NCI-H82 (cell line): ENCODE measurements at regions not wholly inside any gene's neighbourhood (a gene's known extent, or its start where the extent isn't known, plus 50 kb on each side); places are given as distances from the start of the nearest gene placed in this dataset.

Experiments used
- DNase-seq: peaks from one replicate; lab custom pipeline; 2025; lab: John Stamatoyannopoulos, UW

- peak; percentile 5 for DNase-seq
Measured at GRCh38 chr10:69740126-69740525, 61.6 kb upstream of the COL13A1 start.

GRCh38 chr10:69741252-69741651 lies 60.5 kb upstream of the COL13A1 start:
- DNase-seq: no peak

GRCh38 chr10:69741671-69742355 lies 59.9 kb upstream of the COL13A1 start:
- DNase-seq: no peak

- no peak for DNase-seq
Measured at GRCh38 chr10:69742356-69742695, 59.4 kb upstream of the COL13A1 start.

- DNase-seq: peak; percentile 26
Measured at GRCh38 chr10:69742928-69743602, 58.6 kb upstream of the COL13A1 start.

GRCh38 chr10:69744971-69745370 lies 56.7 kb upstream of the COL13A1 start:
- DNase-seq: no peak

- DNase-seq: no peak
Measured at GRCh38 chr10:69745698-69746097, 56.0 kb upstream of the COL13A1 start.

- DNase-seq: no peak
Measured at GRCh38 chr10:69747179-69747578, 54.5 kb upstream of the COL13A1 start.

- DNase-seq: no peak
Measured at GRCh38 chr10:69748621-69749020, 53.1 kb upstream of the COL13A1 start.

GRCh38 chr10:69749178-69750010 lies 52.3 kb upstream of the COL13A1 start:
- no peak for DNase-seq

- DNase-seq: no peak
Measured at GRCh38 chr10:69750011-69750373, 51.7 kb upstream of the COL13A1 start.

- DNase-seq: no peak
Measured at GRCh38 chr10:69750725-69751124, 51.0 kb upstream of the COL13A1 start.

- DNase-seq: no peak
Measured at GRCh38 chr10:69751214-69751613, 50.5 kb upstream of the COL13A1 start.
